Cardiac muscle cell (in vitro differentiated cells and primary cell): ENCODE measurements at regions not wholly inside any gene's neighbourhood (a gene's known extent, or its start where the extent isn't known, plus 50 kb on each side); places are given as distances from the start of the nearest gene placed in this dataset.

Source experiments
- DNase-seq, 2 donors: peaks; one replicate each; pipeline versions ENCODE4 v3.0.0 to v3.0.0-alpha.2; 2010 to 2017; ENCODE audit warnings: low read depth in 1 of 2, low spot score in 1 of 2
- H3K27ac ChIP-seq: fragments of 200-600 bp; sonication (generic); 2 replicates; pipeline ENCODE4 v1.5.1; 2016
- H3K27me3 ChIP-seq: fragments of 200-600 bp; sonication (generic); 2 replicates; pipeline ENCODE4 v1.6.0; 2016; ENCODE audit warnings: control low read depth
- H3K36me3 ChIP-seq: fragments of 200-600 bp; sonication (generic); 2 replicates; pipeline ENCODE4 v1.5.1; 2016; ENCODE audit warnings: control low read depth
- H3K4me1 ChIP-seq: fragments of 200-600 bp; sonication (generic); 2 replicates; pipeline ENCODE4 v1.8.1; 2017; ENCODE audit warnings: low read depth, mild to moderate bottlenecking, mixed run types
- H3K4me3 ChIP-seq: fragments of 200-600 bp; sonication (generic); 2 replicates; pipeline ENCODE4 v1.5.1; 2016; ENCODE audit warnings: mild to moderate bottlenecking
- H3K9me3 ChIP-seq: fragments of 200-600 bp; sonication (generic); 2 replicates; pipeline ENCODE4 v1.5.1; 2017; ENCODE audit warnings: low read depth, mild to moderate bottlenecking, control low read depth
- CTCF ChIP-seq: IDR thresholded peaks from 2 replicates; pipeline ENCODE4 v1.5.1; 2012; ENCODE audit warnings: low read depth, mild to moderate bottlenecking, low read length

GRCh38 chr6:134419716-134420115 lies 101.8 kb upstream of the SGK1 start:
- peak in 1 of 2 donors; percentile 62 for DNase-seq
- Histone ChIP-seq H3K4me3 (no peak overlapping the region), H3K4me1 (no peaks in the 10 kb centered on the region), H3K9me3 (no peaks in the 10 kb centered on the region), H3K27ac (no peak overlapping the region), H3K36me3 (no peaks in the 10 kb centered on the region), H3K27me3 (no peaks in the 10 kb centered on the region)
- TF ChIP-seq CTCF: no peak

- no peak overlapping the region for H3K27ac ChIP-seq
- H3K4me1 ChIP-seq: no peaks in the 10 kb centered on the region
- peak in 1 of 2 donors; percentile 68 for DNase-seq
- H3K4me3 ChIP-seq: no peak overlapping the region
- no peaks in the 10 kb centered on the region for H3K9me3 ChIP-seq
- H3K27me3 ChIP-seq: no peaks in the 10 kb centered on the region
- H3K36me3 ChIP-seq: no peaks in the 10 kb centered on the region
- TF ChIP-seq CTCF: no peak
Measured at GRCh38 chr6:134416418-134417154, 98.7 kb upstream of the SGK1 start.

GRCh38 chr6:134415656-134416055 lies 97.7 kb upstream of the SGK1 start:
- H3K4me3 ChIP-seq: no peak overlapping the region
- no peak for TF ChIP-seq CTCF
- no peak for DNase-seq
- no peak overlapping the region for H3K27ac ChIP-seq
- H3K4me1 ChIP-seq: no peaks in the 10 kb centered on the region
- no peaks in the 10 kb centered on the region for H3K27me3 ChIP-seq
- H3K36me3 ChIP-seq: no peaks in the 10 kb centered on the region
- no peaks in the 10 kb centered on the region for H3K9me3 ChIP-seq

GRCh38 chr6:134415194-134415593 lies 97.3 kb upstream of the SGK1 start:
- TF ChIP-seq CTCF: no peak
- Histone ChIP-seq H3K4me3 (no peak overlapping the region), H3K27me3 (no peaks in the 10 kb centered on the region), H3K4me1 (no peaks in the 10 kb centered on the region), H3K36me3 (no peaks in the 10 kb centered on the region), H3K9me3 (no peaks in the 10 kb centered on the region), H3K27ac (no peak overlapping the region)
- DNase-seq: no peak

GRCh38 chr6:134414793-134415192 lies 96.9 kb upstream of the SGK1 start:
- no peaks in the 10 kb centered on the region for H3K27me3 ChIP-seq
- no peaks in the 10 kb centered on the region for H3K9me3 ChIP-seq
- no peak overlapping the region for H3K4me3 ChIP-seq
- TF ChIP-seq CTCF: no peak
- H3K27ac ChIP-seq: no peak overlapping the region
- DNase-seq: no peak
- no peaks in the 10 kb centered on the region for H3K36me3 ChIP-seq
- H3K4me1 ChIP-seq: no peaks in the 10 kb centered on the region
